ENCODE measurements at regions not wholly inside any gene's neighbourhood (a gene's known extent, or its start where the extent isn't known, plus 50 kb on each side); places are given as distances from the start of the nearest gene placed in this dataset.

DNA sequence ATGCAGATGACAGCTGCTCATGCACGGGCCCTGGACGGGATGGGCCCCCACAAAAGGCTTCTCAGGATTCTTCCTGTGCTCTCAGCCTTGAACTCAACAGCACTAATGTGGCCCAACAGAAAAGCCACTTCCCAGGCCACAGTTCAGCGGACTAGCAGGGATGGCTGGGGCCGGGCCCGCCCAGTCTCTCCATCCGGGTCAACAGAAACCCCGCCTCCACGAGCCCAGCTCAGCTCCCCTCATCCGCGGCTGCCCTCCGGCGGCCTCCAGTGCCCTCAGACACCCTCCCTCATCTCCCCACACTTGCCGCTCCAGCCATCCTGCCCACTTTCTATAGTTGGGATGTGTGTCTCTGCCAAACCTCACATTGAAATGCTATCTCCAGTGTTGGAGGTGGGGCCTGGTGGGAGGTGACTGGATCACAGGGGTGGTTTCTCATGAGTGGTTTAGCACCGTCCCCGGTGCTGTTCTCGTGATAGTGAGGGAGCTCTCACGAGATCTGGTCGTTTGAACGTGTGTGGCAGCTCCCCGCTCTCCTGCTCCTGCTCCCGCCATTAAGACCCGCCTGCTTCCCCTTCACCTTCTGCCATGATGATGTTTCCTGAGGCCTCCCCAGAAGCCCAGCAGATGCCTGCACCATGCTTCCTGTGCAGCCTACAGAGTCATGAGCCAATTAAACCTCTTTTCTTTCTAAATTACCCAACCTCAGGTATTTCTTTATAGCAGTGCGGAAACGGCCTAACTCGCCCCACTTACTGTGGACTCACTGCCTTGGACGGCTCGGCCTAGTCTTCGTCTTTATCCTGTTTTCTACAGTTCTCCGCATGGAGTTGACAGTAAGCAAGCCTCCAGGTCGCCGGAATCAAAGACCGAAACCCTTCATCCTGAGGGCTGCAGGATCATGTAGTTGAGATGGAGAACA is 169.9 kb upstream of the RNF32 start:
- H4K20me1 ChIP-seq (replicated peaks; ENCODE audit: insufficient read depth): no peaks in the 10 kb centered on the region
- H3K27ac ChIP-seq (ENCODE audit: low read depth): no peak overlapping the region
- no peaks in the 10 kb centered on the region for H3K36me3 Mint-ChIP-seq (ENCODE audit: low read depth)
- H3K36me3 ChIP-seq (ENCODE audit: insufficient read depth): no peaks in the 10 kb centered on the region
- H3F3A ChIP-seq (replicated peaks; ENCODE audit: low read depth): no peaks in the 10 kb centered on the region
- peaks cover 33% of the 10 kb centered on the region for H3K4me1 Mint-ChIP-seq
- H3K4me2 ChIP-seq: no peak overlapping the region
- no peak for TF ChIP-seq ZNF331 (CRISPR knock-in tag; IDR thresholded peaks at IDR 0.05; ENCODE audit: low read depth)
- TF ChIP-seq, protein P1, sequence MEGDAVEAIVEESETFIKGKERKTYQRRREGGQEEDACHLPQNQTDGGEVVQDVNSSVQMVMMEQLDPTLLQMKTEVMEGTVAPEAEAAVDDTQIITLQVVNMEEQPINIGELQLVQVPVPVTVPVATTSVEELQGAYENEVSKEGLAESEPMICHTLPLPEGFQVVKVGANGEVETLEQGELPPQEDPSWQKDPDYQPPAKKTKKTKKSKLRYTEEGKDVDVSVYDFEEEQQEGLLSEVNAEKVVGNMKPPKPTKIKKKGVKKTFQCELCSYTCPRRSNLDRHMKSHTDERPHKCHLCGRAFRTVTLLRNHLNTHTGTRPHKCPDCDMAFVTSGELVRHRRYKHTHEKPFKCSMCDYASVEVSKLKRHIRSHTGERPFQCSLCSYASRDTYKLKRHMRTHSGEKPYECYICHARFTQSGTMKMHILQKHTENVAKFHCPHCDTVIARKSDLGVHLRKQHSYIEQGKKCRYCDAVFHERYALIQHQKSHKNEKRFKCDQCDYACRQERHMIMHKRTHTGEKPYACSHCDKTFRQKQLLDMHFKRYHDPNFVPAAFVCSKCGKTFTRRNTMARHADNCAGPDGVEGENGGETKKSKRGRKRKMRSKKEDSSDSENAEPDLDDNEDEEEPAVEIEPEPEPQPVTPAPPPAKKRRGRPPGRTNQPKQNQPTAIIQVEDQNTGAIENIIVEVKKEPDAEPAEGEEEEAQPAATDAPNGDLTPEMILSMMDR (conservative IDR thresholded peaks at IDR 0.05; ENCODE audit: low read depth in 2 of 2): peak in 1 of 2 experiments; percentile 15; a peak in 1 of 4 replicates
- no peaks in the 10 kb centered on the region for H3K27me3 ChIP-seq (ENCODE audit: insufficient read depth)
- H3K4me3 ChIP-seq: no peak overlapping the region
- no peaks in the 10 kb centered on the region for H3K9me3 Mint-ChIP-seq
- no peaks in the 10 kb centered on the region for H3K9me2 ChIP-seq (ENCODE audit: insufficient read depth)
- peaks cover 4% of the 10 kb centered on the region; the same call in 1 of the 2 replicates for H3K4me1 ChIP-seq (ENCODE audit: insufficient read depth)
- no peak overlapping the region for H3K27ac Mint-ChIP-seq
- no peaks in the 10 kb centered on the region for H3K79me2 ChIP-seq (replicated peaks; ENCODE audit: insufficient read depth)
- no peak overlapping the region for H3K4me3 Mint-ChIP-seq
- no peak overlapping the region for H2AFZ ChIP-seq
- H3K27me3 Mint-ChIP-seq (ENCODE audit: insufficient read depth, low read depth, poor library complexity): peaks cover 4% of the 10 kb centered on the region
- DNase-seq (ENCODE audit: low spot score) (peak; percentile 51), ATAC-seq (peak; percentile 74)

DNA sequence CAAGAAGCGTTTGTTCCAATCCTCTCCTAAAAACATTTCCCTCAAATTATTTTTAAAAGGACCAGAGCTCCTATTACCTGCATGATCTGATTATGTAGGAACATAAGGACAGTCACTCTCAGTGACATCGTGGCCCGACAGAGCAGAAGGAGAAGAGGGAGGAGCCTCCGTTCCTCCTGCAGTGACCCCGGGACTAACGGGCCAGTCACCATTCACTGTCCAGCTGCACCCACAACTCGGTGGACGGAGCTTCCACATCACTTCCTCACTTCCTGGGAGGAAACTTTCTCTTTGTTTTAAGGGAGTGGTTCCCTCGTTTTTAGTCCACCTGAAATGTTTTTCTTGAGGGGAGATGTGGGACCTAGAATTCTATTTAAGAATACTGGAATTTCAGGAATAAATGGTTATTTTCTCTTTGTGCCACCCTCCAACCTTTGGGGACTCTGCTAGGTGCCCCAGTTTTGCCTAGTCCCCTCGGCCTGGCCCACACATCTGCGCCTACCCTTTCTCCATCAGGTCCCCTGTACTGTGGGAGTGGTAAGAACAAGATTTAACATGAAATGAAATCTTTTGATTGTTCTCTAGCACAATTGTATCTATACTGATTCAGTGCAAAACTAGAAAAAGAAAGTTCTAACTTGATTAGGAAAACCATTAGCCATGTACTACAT is 173.5 kb upstream of the RNF32 start:
- H3K27me3 Mint-ChIP-seq (ENCODE audit: insufficient read depth, low read depth, poor library complexity): peaks cover 8% of the 10 kb centered on the region
- Histone ChIP-seq H3F3A (replicated peaks; ENCODE audit: low read depth) (no peaks in the 10 kb centered on the region), H3K79me2 (replicated peaks; ENCODE audit: insufficient read depth) (no peaks in the 10 kb centered on the region), H3K9me2 (ENCODE audit: insufficient read depth) (no peaks in the 10 kb centered on the region), H3K4me1 (ENCODE audit: insufficient read depth) (peaks cover 4% of the 10 kb centered on the region; the same call in 1 of the 2 replicates), H2AFZ (no peak overlapping the region), H3K4me2 (no peak overlapping the region), H4K20me1 (replicated peaks; ENCODE audit: insufficient read depth) (no peaks in the 10 kb centered on the region), H3K27ac (ENCODE audit: low read depth) (no peak overlapping the region), H3K27me3 (ENCODE audit: insufficient read depth) (no peaks in the 10 kb centered on the region), H3K36me3 (ENCODE audit: insufficient read depth) (no peaks in the 10 kb centered on the region), H3K4me3 (no peak overlapping the region)
- no peak overlapping the region for H3K4me3 Mint-ChIP-seq
- DNase-seq (ENCODE audit: low spot score) (no peak), ATAC-seq (peak; percentile 27; the same call in 1 of the 3 replicates)
- no peak overlapping the region for H3K27ac Mint-ChIP-seq
- no peaks in the 10 kb centered on the region for H3K36me3 Mint-ChIP-seq (ENCODE audit: low read depth)
- H3K4me1 Mint-ChIP-seq: peaks cover 13% of the 10 kb centered on the region
- TF ChIP-seq, protein P2, sequence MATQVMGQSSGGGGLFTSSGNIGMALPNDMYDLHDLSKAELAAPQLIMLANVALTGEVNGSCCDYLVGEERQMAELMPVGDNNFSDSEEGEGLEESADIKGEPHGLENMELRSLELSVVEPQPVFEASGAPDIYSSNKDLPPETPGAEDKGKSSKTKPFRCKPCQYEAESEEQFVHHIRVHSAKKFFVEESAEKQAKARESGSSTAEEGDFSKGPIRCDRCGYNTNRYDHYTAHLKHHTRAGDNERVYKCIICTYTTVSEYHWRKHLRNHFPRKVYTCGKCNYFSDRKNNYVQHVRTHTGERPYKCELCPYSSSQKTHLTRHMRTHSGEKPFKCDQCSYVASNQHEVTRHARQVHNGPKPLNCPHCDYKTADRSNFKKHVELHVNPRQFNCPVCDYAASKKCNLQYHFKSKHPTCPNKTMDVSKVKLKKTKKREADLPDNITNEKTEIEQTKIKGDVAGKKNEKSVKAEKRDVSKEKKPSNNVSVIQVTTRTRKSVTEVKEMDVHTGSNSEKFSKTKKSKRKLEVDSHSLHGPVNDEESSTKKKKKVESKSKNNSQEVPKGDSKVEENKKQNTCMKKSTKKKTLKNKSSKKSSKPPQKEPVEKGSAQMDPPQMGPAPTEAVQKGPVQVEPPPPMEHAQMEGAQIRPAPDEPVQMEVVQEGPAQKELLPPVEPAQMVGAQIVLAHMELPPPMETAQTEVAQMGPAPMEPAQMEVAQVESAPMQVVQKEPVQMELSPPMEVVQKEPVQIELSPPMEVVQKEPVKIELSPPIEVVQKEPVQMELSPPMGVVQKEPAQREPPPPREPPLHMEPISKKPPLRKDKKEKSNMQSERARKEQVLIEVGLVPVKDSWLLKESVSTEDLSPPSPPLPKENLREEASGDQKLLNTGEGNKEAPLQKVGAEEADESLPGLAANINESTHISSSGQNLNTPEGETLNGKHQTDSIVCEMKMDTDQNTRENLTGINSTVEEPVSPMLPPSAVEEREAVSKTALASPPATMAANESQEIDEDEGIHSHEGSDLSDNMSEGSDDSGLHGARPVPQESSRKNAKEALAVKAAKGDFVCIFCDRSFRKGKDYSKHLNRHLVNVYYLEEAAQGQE (IDR thresholded peaks at IDR 0.05; ENCODE audit: unreplicated experiment): no peak
- TF ChIP-seq NANOG (IDR thresholded peaks at IDR 0.05; ENCODE audit: borderline replicate concordance) (no peak), POLR2AphosphoS5 (IDR thresholded peaks at IDR 0.05; ENCODE audit: low read depth) (no peak), STAT1 (IDR thresholded peaks at IDR 0.05; ENCODE audit: unreplicated experiment) (no peak), ZNF114 (CRISPR knock-in tag; IDR thresholded peaks at IDR 0.05) (no peak)
- TF ChIP-seq, protein P1 (conservative IDR thresholded peaks at IDR 0.05; ENCODE audit: low read depth in 2 of 2): no peak
- H3K9me3 Mint-ChIP-seq: no peaks in the 10 kb centered on the region

All from GM23338 (cell line).